ENCODE measurements at regions not wholly inside any gene's neighbourhood (a gene's known extent, or its start where the extent isn't known, plus 50 kb on each side); places are given as distances from the start of the nearest gene placed in this dataset.

GRCh38 chr7:38068461-38068860, 109.6 kb upstream of the STARD3NL start:
- H3K9ac ChIP-seq (ENCODE audit: low read length): no peak overlapping the region
- H4K20me1 ChIP-seq (ENCODE audit: insufficient read depth): no peaks in the 10 kb centered on the region
- no peak overlapping the region for H3K4me2 ChIP-seq (ENCODE audit: low read length)
- H3K79me2 ChIP-seq (replicated peaks; ENCODE audit: insufficient read depth, low read length): no peaks in the 10 kb centered on the region
- H3F3A ChIP-seq (ENCODE audit: insufficient read depth, low read length, poor library complexity, severe bottlenecking): no peaks in the 10 kb centered on the region
- H2AFZ ChIP-seq (ENCODE audit: low read depth, low read length): no peak overlapping the region
- TF ChIP-seq, protein P1, sequence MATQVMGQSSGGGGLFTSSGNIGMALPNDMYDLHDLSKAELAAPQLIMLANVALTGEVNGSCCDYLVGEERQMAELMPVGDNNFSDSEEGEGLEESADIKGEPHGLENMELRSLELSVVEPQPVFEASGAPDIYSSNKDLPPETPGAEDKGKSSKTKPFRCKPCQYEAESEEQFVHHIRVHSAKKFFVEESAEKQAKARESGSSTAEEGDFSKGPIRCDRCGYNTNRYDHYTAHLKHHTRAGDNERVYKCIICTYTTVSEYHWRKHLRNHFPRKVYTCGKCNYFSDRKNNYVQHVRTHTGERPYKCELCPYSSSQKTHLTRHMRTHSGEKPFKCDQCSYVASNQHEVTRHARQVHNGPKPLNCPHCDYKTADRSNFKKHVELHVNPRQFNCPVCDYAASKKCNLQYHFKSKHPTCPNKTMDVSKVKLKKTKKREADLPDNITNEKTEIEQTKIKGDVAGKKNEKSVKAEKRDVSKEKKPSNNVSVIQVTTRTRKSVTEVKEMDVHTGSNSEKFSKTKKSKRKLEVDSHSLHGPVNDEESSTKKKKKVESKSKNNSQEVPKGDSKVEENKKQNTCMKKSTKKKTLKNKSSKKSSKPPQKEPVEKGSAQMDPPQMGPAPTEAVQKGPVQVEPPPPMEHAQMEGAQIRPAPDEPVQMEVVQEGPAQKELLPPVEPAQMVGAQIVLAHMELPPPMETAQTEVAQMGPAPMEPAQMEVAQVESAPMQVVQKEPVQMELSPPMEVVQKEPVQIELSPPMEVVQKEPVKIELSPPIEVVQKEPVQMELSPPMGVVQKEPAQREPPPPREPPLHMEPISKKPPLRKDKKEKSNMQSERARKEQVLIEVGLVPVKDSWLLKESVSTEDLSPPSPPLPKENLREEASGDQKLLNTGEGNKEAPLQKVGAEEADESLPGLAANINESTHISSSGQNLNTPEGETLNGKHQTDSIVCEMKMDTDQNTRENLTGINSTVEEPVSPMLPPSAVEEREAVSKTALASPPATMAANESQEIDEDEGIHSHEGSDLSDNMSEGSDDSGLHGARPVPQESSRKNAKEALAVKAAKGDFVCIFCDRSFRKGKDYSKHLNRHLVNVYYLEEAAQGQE (IDR thresholded peaks at IDR 0.05; ENCODE audit: borderline replicate concordance): no peak
- TF ChIP-seq EP300 (conservative IDR thresholded peaks at IDR 0.05; ENCODE audit: poor library complexity, severe bottlenecking) (no peak), CTCF (IDR thresholded peaks at IDR 0.05; ENCODE audit: poor library complexity, severe bottlenecking) (no peak)
- H3K27me3 ChIP-seq (ENCODE audit: insufficient read depth, low read depth, low read length): no peaks in the 10 kb centered on the region
- H3K36me3 ChIP-seq (ENCODE audit: insufficient read depth, low read length): no peaks in the 10 kb centered on the region
- H3K4me3 ChIP-seq (ENCODE audit: low read length): no peak overlapping the region
- no peaks in the 10 kb centered on the region for H3K9me2 ChIP-seq (ENCODE audit: insufficient read depth, low read length)
- no peaks in the 10 kb centered on the region for H3K9me3 ChIP-seq (ENCODE audit: low read length)
- H3K27ac ChIP-seq (ENCODE audit: low read length): no peak overlapping the region

DNA sequence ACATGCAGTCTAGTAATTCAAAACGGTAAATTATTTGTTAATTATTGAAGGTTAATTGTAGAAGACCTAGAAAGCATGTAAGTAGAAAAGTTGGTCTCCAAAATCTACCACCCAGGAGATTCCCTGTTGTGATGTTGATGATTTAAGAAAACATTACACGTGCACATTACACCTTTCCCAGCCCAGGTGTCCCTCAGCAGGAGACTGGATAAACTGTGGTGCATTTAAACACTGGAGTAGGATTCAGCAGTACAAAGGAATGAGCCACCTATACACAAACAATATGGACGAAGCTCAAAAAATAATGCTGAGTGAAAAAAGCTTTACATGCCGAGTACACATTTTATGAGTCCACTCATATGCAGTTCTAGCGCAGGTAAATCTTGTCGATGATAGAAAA, 109.0 kb upstream of the STARD3NL start:
- no peak overlapping the region for H3K4me3 ChIP-seq (ENCODE audit: low read length)
- H3K9ac ChIP-seq (ENCODE audit: low read length): no peak overlapping the region
- no peaks in the 10 kb centered on the region for H3K79me2 ChIP-seq (replicated peaks; ENCODE audit: insufficient read depth, low read length)
- H3K9me3 ChIP-seq (ENCODE audit: low read length): no peaks in the 10 kb centered on the region
- H3K27ac ChIP-seq (ENCODE audit: low read length): no peak overlapping the region
- H3K36me3 ChIP-seq (ENCODE audit: insufficient read depth, low read length): no peaks in the 10 kb centered on the region
- TF ChIP-seq MXI1 (conservative IDR thresholded peaks at IDR 0.05; ENCODE audit: poor library complexity, severe bottlenecking): no peak
- no peak for TF ChIP-seq EZH2 (IDR thresholded peaks at IDR 0.05; ENCODE audit: borderline replicate concordance, insufficient read depth, low read length, poor library complexity, severe bottlenecking)
- TF ChIP-seq, protein P1 (IDR thresholded peaks at IDR 0.05; ENCODE audit: borderline replicate concordance): no peak
- TF ChIP-seq RAD21 (conservative IDR thresholded peaks at IDR 0.05): no peak
- TF ChIP-seq SMC3 (conservative IDR thresholded peaks at IDR 0.05; ENCODE audit: poor library complexity): no peak
- TF ChIP-seq CTCF (IDR thresholded peaks at IDR 0.05; ENCODE audit: poor library complexity, severe bottlenecking): no peak
- TF ChIP-seq EP300 (conservative IDR thresholded peaks at IDR 0.05; ENCODE audit: poor library complexity, severe bottlenecking): no peak
- TF ChIP-seq POLR2AphosphoS5 (IDR thresholded peaks at IDR 0.05): no peak
- TF ChIP-seq TAF1 (IDR thresholded peaks at IDR 0.05; ENCODE audit: low read depth): no peak
- H3F3A ChIP-seq (ENCODE audit: insufficient read depth, low read length, poor library complexity, severe bottlenecking): no peaks in the 10 kb centered on the region
- H3K4me2 ChIP-seq (ENCODE audit: low read length): no peak overlapping the region
- no peaks in the 10 kb centered on the region for H3K9me2 ChIP-seq (ENCODE audit: insufficient read depth, low read length)
- no peaks in the 10 kb centered on the region for H3K27me3 ChIP-seq (ENCODE audit: insufficient read depth, low read depth, low read length)
- H2AFZ ChIP-seq (ENCODE audit: low read depth, low read length): no peak overlapping the region
- H4K20me1 ChIP-seq (ENCODE audit: insufficient read depth): no peaks in the 10 kb centered on the region

Data from neural cell (in vitro differentiated cells).